ENCODE measurements at regions not wholly inside any gene's neighbourhood (a gene's known extent, or its start where the extent isn't known, plus 50 kb on each side); places are given as distances from the start of the nearest gene placed in this dataset.

DNA sequence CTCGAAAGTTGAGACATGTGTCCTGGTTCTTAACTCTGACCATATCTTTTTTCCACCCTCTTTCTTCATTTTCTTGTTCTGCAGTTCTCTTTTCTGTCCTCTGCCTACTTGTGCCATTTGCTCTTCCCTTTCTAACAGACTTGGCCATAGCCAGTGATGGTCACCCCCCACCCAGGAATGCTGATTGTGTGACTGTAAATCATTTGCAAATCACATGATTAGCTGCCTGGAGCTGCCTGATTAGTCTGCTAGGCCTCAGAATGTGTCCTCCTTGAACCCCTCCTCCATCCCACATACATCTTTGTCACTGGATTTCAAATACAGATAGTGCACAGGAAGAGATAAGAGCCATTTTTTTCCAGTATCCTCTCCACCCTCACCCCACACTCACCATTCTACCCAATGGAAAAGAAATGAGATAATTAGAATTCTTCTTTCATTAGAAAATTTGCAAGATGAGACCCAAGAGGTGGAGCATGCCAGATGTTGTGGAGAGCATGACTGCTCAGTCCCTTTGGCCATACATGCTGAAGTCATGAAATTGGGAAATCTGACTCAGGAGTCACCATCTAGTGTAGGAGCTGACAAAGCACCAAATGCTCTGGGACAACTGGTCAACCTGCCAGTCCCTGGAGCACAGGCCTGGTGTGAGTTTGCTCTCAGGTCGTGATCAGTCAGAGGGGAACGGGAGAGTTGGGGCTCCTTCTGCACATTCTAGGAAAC is 538.2 kb downstream of the CCDC171 start:
- H3K9me3 ChIP-seq = no peaks in the 10 kb centered on the region
- no peaks in the 10 kb centered on the region for H3K36me3 ChIP-seq
- intact Hi-C loops (cut with DNase I) = no loop called here
- H3K4me1 ChIP-seq = no peaks in the 10 kb centered on the region
- DNase-seq (no peak), ATAC-seq (no peak)
- H3K27me3 ChIP-seq = no peaks in the 10 kb centered on the region
- no peak overlapping the region for H3K4me3 ChIP-seq
- 67% methylated on average over 1 of the region's 3 CpGs for WGBS (ENCODE audit: insufficient coverage, low coverage, low lambda C conversion rate, missing lambda C conversion rate)
- TF ChIP-seq, protein P1, sequence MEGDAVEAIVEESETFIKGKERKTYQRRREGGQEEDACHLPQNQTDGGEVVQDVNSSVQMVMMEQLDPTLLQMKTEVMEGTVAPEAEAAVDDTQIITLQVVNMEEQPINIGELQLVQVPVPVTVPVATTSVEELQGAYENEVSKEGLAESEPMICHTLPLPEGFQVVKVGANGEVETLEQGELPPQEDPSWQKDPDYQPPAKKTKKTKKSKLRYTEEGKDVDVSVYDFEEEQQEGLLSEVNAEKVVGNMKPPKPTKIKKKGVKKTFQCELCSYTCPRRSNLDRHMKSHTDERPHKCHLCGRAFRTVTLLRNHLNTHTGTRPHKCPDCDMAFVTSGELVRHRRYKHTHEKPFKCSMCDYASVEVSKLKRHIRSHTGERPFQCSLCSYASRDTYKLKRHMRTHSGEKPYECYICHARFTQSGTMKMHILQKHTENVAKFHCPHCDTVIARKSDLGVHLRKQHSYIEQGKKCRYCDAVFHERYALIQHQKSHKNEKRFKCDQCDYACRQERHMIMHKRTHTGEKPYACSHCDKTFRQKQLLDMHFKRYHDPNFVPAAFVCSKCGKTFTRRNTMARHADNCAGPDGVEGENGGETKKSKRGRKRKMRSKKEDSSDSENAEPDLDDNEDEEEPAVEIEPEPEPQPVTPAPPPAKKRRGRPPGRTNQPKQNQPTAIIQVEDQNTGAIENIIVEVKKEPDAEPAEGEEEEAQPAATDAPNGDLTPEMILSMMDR (IDR thresholded peaks at IDR 0.05) = no peak
- TF ChIP-seq POLR2A (IDR thresholded peaks at IDR 0.05) = no peak
- H3K27ac ChIP-seq = no peak overlapping the region

- Histone ChIP-seq H3K36me3 (no peaks in the 10 kb centered on the region), H3K4me1 (no peaks in the 10 kb centered on the region), H3K27ac (no peak overlapping the region), H3K27me3 (no peaks in the 10 kb centered on the region), H3K4me3 (no peak overlapping the region), H3K9me3 (no peaks in the 10 kb centered on the region)
- TF ChIP-seq, protein P1 (IDR thresholded peaks at IDR 0.05) = no peak
- TF ChIP-seq POLR2A (IDR thresholded peaks at IDR 0.05) = no peak
- ATAC-seq = peak in 1 of 4 donors; percentile 30
- intact Hi-C loops (cut with DNase I) = no loop called here
- DNase-seq = no peak
- WGBS (ENCODE audit: insufficient coverage, low coverage, low lambda C conversion rate, missing lambda C conversion rate) = 50% methylated on average over 7 of the region's 12 CpGs
Observed at GRCh38 chr9:16092142-16093091, 539.6 kb downstream of the CCDC171 start.

DNA sequence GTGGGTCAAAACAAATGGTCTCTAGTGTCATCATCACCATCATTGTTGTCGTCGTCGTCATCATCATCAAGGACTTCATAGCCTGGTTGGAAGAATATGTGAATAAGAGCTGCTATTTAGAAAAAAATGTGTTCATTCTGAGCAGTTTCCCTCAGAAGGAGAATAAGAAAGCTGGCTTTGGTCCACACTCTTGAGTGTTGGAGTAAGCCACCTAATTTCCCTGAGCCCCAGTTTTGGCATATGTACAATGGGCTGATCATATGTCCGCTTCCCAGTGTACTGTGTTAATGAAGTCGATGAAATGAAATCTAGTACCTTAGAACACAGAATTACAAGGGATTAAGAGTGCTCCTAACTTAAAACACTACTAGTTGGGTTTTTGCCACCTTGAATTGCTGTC is 545.5 kb downstream of the CCDC171 start:
- intact Hi-C loops (cut with DNase I) = no loop called here
- DNase-seq (no peak), ATAC-seq (no peak)
- Histone ChIP-seq H3K9me3 (no peaks in the 10 kb centered on the region), H3K4me3 (no peak overlapping the region), H3K27ac (no peak overlapping the region), H3K27me3 (no peaks in the 10 kb centered on the region), H3K4me1 (no peaks in the 10 kb centered on the region), H3K36me3 (no peaks in the 10 kb centered on the region)
- 85% methylated on average over 5 of the region's 5 CpGs for WGBS (ENCODE audit: insufficient coverage, low coverage, low lambda C conversion rate, missing lambda C conversion rate)
- TF ChIP-seq POLR2A (IDR thresholded peaks at IDR 0.05) = no peak
- TF ChIP-seq, protein P1 (IDR thresholded peaks at IDR 0.05) = no peak

GRCh38 chr9:16099732-16100536 is 547.1 kb downstream of the CCDC171 start:
- WGBS (ENCODE audit: insufficient coverage, low coverage, low lambda C conversion rate, missing lambda C conversion rate) = 73% methylated on average over 8 of the region's 8 CpGs

More at GRCh38 chr9:16099732-16100536, 547.1 kb downstream of the CCDC171 start:
- TF ChIP-seq POLR2A (IDR thresholded peaks at IDR 0.05) = no peak
- TF ChIP-seq, protein P1 (IDR thresholded peaks at IDR 0.05) = no peak
- Histone ChIP-seq H3K27ac (no peak overlapping the region), H3K9me3 (no peaks in the 10 kb centered on the region), H3K36me3 (no peaks in the 10 kb centered on the region), H3K27me3 (no peaks in the 10 kb centered on the region), H3K4me1 (no peaks in the 10 kb centered on the region), H3K4me3 (no peak overlapping the region)
- ATAC-seq (no peak), DNase-seq (no peak)
- intact Hi-C loops (cut with DNase I) = no loop called here

Measured in right lobe of liver (tissue), 6 donors.